Body of pancreas (tissue), 4 donors: ENCODE measurements at regions not wholly inside any gene's neighbourhood (a gene's known extent, or its start where the extent isn't known, plus 50 kb on each side); places are given as distances from the start of the nearest gene placed in this dataset.

Source experiments
- ATAC-seq: fragments of 150-250 bp; one replicate; pipeline ENCODE4 v1.9.1; 2016
- DNase-seq, 4 donors: peaks; one replicate each; pipeline ENCODE4 v3.0.0-alpha.2; 2019
- H3K27ac ChIP-seq, 4 donors: fragments of 200-600 bp; sonication (generic); 1 replicate in 3 of 4; 2 replicates in 1 of 4; pipeline versions ENCODE4 v1.5.1 to v1.6.1; 2016 to 2019; ENCODE audit warnings: mild to moderate bottlenecking in 1 of 4, mixed read lengths in 1 of 4, moderate library complexity in 1 of 4
- H3K27me3 ChIP-seq, 2 donors: fragments of 200-600 bp; sonication (generic); one replicate each; pipeline ENCODE4 v1.6.0; 2016; ENCODE audit warnings: mild to moderate bottlenecking in 1 of 2
- H3K36me3 ChIP-seq, 2 donors: fragments of 200-600 bp; sonication (generic); replicated peaks in 1 of 2; 2 replicates each; pipeline ENCODE4 v1.5.1; 2016; ENCODE audit warnings: low read depth in 2 of 2; ENCODE audit not compliant: insufficient read depth in 1 of 2
- H3K4me1 ChIP-seq: fragments of 200-600 bp; sonication (generic); one replicate; pipeline ENCODE4 v1.6.0; 2016
- H3K4me3 ChIP-seq, 2 donors: fragments of 200-600 bp; sonication (generic); 1 replicate in 1 of 2; 2 replicates in 1 of 2; pipeline ENCODE4 v1.5.1; 2016 to 2019
- H3K9me3 ChIP-seq, 3 donors: fragments of 200-600 bp; sonication (generic); 1 replicate in 2 of 3; 2 replicates in 1 of 3; pipeline ENCODE4 v1.5.1; 2016
- POLR2A ChIP-seq, 3 donors: fragments of 450-650 bp; IDR thresholded peaks; one replicate each; pipeline ENCODE4 v1.6.1; 2016; ENCODE audit warnings: antibody characterized with exemption in 3 of 3, mild to moderate bottlenecking in 2 of 3
- WGBS, 2 donors: methylation state at CpG; one replicate each; pipeline ENCODE4 v1.1.5; 2017; 5-methylcytosine and 5-hydroxymethylcytosine counted together
- intact Hi-C: fragments of 100-400 bp; cut with DNase I; formaldehyde crosslinking; loops from one replicate; pipeline ENCODE4 v1.15.1; 2023
- TF ChIP-seq, protein P1 (sequence below), 7 experiments: fragments of 450-650 bp in 4 of 7; fragments of 200-600 bp in 3 of 7; sonication (generic) in 3 of 7; IDR thresholded peaks; one replicate each; pipeline ENCODE4 v1.5.1; 2016 to 2019; ENCODE audit warnings: antibody characterized with exemption in 7 of 7

DNA sequence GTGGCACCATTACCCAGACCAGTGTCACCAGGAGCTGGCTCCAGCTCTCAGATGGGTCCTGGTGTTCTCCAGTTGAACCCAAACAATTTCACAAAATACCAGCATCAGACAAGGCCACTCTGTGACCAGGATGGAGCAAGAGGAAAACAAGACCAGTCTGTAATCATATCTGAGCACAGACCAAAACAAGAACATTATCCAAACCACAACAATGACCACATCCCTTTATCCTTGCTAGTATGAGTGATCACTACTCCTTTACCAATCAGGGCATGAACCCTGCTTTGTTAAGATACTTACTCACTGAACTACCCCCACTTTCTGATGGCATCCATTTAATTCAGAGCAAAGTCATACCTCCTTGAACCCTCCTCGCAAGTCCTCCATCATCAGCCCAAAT, 145.9 kb downstream of the NUFIP1 start:
- intact Hi-C loops, result no loop called here

DNA sequence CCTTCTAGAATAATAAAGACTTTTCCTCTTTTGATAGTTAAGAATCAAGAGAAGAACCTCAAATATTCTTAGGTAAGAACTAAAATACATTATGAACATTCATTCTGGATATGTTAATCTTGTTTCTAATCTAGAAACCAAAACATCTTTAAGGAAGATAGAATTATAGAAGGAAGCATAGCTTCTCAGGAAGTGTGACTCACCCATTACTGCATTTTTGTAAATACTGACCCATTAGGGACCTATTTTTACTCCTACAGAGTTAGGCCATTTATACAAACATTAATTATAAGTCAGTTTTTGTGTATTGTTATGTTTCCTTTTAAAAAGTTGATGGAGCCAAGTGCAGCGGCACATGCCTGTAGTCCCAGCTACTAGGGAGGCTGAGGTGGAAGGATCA, 147.1 kb downstream of the NUFIP1 start:
- 81 to 90% methylated on average over 1 of the region's 1 CpG for WGBS, 2 donors
- intact Hi-C loops, result no loop called here
- no peaks in the 10 kb centered on the region for H3K27me3 ChIP-seq
- H3K27ac ChIP-seq, result no peak overlapping the region
- H3K4me1 ChIP-seq, result peaks cover 9% of the 10 kb centered on the region
- no peaks in the 10 kb centered on the region for H3K9me3 ChIP-seq
- TF ChIP-seq POLR2A (IDR thresholded peaks at IDR 0.05), result no peak
- TF ChIP-seq, protein P1, sequence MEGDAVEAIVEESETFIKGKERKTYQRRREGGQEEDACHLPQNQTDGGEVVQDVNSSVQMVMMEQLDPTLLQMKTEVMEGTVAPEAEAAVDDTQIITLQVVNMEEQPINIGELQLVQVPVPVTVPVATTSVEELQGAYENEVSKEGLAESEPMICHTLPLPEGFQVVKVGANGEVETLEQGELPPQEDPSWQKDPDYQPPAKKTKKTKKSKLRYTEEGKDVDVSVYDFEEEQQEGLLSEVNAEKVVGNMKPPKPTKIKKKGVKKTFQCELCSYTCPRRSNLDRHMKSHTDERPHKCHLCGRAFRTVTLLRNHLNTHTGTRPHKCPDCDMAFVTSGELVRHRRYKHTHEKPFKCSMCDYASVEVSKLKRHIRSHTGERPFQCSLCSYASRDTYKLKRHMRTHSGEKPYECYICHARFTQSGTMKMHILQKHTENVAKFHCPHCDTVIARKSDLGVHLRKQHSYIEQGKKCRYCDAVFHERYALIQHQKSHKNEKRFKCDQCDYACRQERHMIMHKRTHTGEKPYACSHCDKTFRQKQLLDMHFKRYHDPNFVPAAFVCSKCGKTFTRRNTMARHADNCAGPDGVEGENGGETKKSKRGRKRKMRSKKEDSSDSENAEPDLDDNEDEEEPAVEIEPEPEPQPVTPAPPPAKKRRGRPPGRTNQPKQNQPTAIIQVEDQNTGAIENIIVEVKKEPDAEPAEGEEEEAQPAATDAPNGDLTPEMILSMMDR (IDR thresholded peaks at IDR 0.05), result no peak
- no peak overlapping the region for H3K4me3 ChIP-seq
- ATAC-seq (no peak), DNase-seq (no peak)
- no peaks in the 10 kb centered on the region for H3K36me3 ChIP-seq

More for the DNA sequence above, 145.9 kb downstream of the NUFIP1 start:
- no peak for ATAC-seq
- H3K27me3 ChIP-seq, result no peaks in the 10 kb centered on the region
- no peak overlapping the region for H3K4me3 ChIP-seq
- no peaks in the 10 kb centered on the region for H3K9me3 ChIP-seq
- 100% methylated on average over 1 of the region's 1 CpG for WGBS, 2 donors
- peaks cover 11% of the 10 kb centered on the region for H3K4me1 ChIP-seq
- no peak overlapping the region for H3K27ac ChIP-seq
- DNase-seq, result no peak
- H3K36me3 ChIP-seq, result no peaks in the 10 kb centered on the region
- no peak for TF ChIP-seq POLR2A (IDR thresholded peaks at IDR 0.05)
- TF ChIP-seq, protein P1 (IDR thresholded peaks at IDR 0.05), result no peak

DNA sequence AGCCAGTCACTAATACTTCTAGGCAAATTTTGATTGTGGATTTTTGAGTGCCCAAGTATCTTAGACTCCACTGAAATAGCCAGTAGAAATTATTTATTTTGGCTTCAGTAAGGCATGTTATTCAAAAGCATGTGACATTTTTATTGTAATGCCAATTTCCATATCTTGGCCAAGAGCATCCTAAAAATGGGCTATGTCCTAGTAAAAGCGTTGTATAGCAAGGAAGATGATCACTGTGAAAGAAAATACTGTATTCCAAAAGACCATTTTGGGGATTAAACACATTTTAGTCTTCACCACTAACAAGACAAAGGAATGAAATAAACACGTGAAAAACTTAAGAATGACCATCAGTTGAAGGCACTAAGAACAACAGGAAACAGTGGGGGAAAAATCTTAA, 149.1 kb downstream of the NUFIP1 start:
- peaks cover 9% of the 10 kb centered on the region for H3K4me1 ChIP-seq
- WGBS, 2 donors, result 38 to 42% methylated on average over 2 of the region's 2 CpGs
- DNase-seq (no peak), ATAC-seq (no peak)
- no peaks in the 10 kb centered on the region for H3K27me3 ChIP-seq
- no peak overlapping the region for H3K4me3 ChIP-seq
- intact Hi-C loops, result no loop called here
- H3K9me3 ChIP-seq, result no peaks in the 10 kb centered on the region
- H3K27ac ChIP-seq, result no peak overlapping the region
- no peaks in the 10 kb centered on the region for H3K36me3 ChIP-seq
- TF ChIP-seq POLR2A (IDR thresholded peaks at IDR 0.05), result no peak
- TF ChIP-seq, protein P1 (IDR thresholded peaks at IDR 0.05), result no peak

DNA sequence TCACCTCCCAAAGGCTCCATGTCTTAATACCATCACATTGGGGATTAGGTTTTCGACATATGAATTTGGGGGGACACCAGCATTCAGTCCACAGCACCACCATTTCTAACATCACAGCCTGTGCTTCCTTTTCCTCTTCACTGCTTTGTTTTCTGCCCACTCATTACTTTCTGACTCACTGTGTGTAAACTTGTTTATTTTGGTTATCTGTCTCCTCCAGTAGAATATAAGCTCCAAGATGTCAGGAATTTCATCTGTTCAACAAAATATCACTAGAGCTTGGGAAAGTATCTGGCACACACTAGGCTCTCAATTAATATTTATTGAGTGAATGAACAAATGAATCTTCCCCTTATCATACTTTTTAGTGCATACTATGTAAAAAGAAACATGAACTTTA, 152.0 kb downstream of the NUFIP1 start:
- H3K9me3 ChIP-seq, result no peaks in the 10 kb centered on the region
- H3K4me1 ChIP-seq, result peaks cover under 1% of the 10 kb centered on the region
- no peaks in the 10 kb centered on the region for H3K27me3 ChIP-seq
- H3K36me3 ChIP-seq, result no peaks in the 10 kb centered on the region
- TF ChIP-seq, protein P1 (IDR thresholded peaks at IDR 0.05), result no peak
- no peak for TF ChIP-seq POLR2A (IDR thresholded peaks at IDR 0.05)
- no peak overlapping the region for H3K27ac ChIP-seq
- intact Hi-C loops, result no loop called here
- DNase-seq, result no peak
- H3K4me3 ChIP-seq, result no peak overlapping the region
- ATAC-seq, result no peak
- WGBS, 2 donors, result 89 to 93% methylated on average over 1 of the region's 1 CpG

DNA sequence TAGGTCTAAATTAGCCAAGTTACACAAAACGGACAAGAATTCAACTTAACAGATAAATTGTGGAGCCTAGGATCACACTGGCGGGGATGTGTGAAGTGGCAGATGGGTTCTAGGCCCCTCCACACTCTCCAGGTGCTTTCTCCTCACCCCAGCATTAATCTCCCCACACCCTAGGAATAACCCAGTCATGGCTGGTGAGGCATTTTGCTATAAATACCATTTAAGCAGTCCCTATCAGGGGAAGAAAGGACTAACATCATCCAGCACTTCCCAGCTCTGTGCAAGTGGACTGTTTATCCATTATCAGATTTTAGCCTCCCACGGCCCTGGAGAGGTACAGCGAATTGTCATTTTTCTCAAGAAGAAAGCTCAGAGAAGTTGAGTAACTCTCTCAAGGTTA, 154.9 kb downstream of the NUFIP1 start:
- no peak for TF ChIP-seq POLR2A (IDR thresholded peaks at IDR 0.05)
- TF ChIP-seq, protein P1 (IDR thresholded peaks at IDR 0.05), result no peak

More for the DNA sequence above, 154.9 kb downstream of the NUFIP1 start:
- intact Hi-C loops, result no loop called here
- Histone ChIP-seq H3K36me3 (no peaks in the 10 kb centered on the region), H3K9me3 (no peaks in the 10 kb centered on the region), H3K27me3 (no peaks in the 10 kb centered on the region), H3K27ac (no peak overlapping the region), H3K4me3 (no peak overlapping the region), H3K4me1 (no peaks in the 10 kb centered on the region)
- ATAC-seq (no peak), DNase-seq (no peak)
- 79 to 88% methylated on average over 4 of the region's 4 CpGs for WGBS, 2 donors
